NCI-H524 (cell line): ENCODE measurements at regions not wholly inside any gene's neighbourhood (a gene's known extent, or its start where the extent isn't known, plus 50 kb on each side); places are given as distances from the start of the nearest gene placed in this dataset.
"Not testable (repeated sequence)": the region's sequence is repeated elsewhere in the genome, so short reads cannot be mapped to it uniquely, and the experiment has no call there.

ENCODE experiments used
- DNase-seq, 2 experiments: peaks; one replicate each; lab custom pipeline; 2025; lab: John Stamatoyannopoulos, UW

- peak in 1 of 2 experiments; percentile 9 for DNase-seq
These were observed 212.7 kb downstream of the CENPC start for GRCh38 chr4:67332627-67333026.

GRCh38 chr4:67328393-67328792 lies 216.9 kb downstream of the CENPC start:
- no peak for DNase-seq

GRCh38 chr4:67328018-67328278 lies 217.4 kb downstream of the CENPC start:
- DNase-seq, result no peak

- peak; percentile 35 to 51 for DNase-seq
These were observed 217.9 kb downstream of the CENPC start for GRCh38 chr4:67327245-67328017.

- DNase-seq, result no peak
These were observed 219.5 kb downstream of the CENPC start for GRCh38 chr4:67325791-67326190.

GRCh38 chr4:67320645-67321044 lies 224.7 kb downstream of the CENPC start:
- DNase-seq, result no peak

GRCh38 chr4:67319607-67320006 lies 225.7 kb downstream of the CENPC start:
- not testable (repeated sequence) for DNase-seq

- DNase-seq, result not testable (repeated sequence)
These were observed 244.7 kb downstream of the CENPC start for GRCh38 chr4:67300497-67301185.

GRCh38 chr4:67292636-67293035 lies 252.7 kb downstream of the CENPC start:
- no peak for DNase-seq

GRCh38 chr4:67292045-67292444 lies 253.3 kb downstream of the CENPC start:
- DNase-seq, result no peak

- DNase-seq, result peak in 1 of 2 experiments; percentile 23
These were observed 253.7 kb downstream of the CENPC start for GRCh38 chr4:67291644-67292043.

GRCh38 chr4:67288964-67289363 lies 256.3 kb downstream of the CENPC start:
- peak; percentile 68 to 75 for DNase-seq

GRCh38 chr4:67286724-67287123 lies 258.6 kb downstream of the CENPC start:
- no peak for DNase-seq

- DNase-seq, result no peak
These were observed 262.6 kb downstream of the CENPC start for GRCh38 chr4:67282749-67283148.

- no peak for DNase-seq
These were observed 270.0 kb downstream of the CENPC start for GRCh38 chr4:67275179-67275750.

- not testable (repeated sequence) for DNase-seq
These were observed 270.6 kb downstream of the CENPC start for GRCh38 chr4:67274671-67275070.

- DNase-seq, result no peak
These were observed 271.6 kb downstream of the CENPC start for GRCh38 chr4:67273666-67274065.

GRCh38 chr4:67261971-67262370 lies 283.3 kb downstream of the CENPC start:
- no peak for DNase-seq

GRCh38 chr4:67256388-67257043 lies 288.8 kb downstream of the CENPC start:
- peak; percentile 58 to 86 for DNase-seq

- DNase-seq, result no peak
These were observed 295.0 kb downstream of the CENPC start for GRCh38 chr4:67250131-67250896.

- no peak for DNase-seq
These were observed 308.5 kb downstream of the CENPC start for GRCh38 chr4:67236788-67237187.

- no peak for DNase-seq
These were observed 309.0 kb downstream of the CENPC start for GRCh38 chr4:67236318-67236717.
